Body of pancreas (tissue), 4 donors: ENCODE measurements at regions not wholly inside any gene's neighbourhood (a gene's known extent, or its start where the extent isn't known, plus 50 kb on each side); places are given as distances from the start of the nearest gene placed in this dataset.
A peak's percentile ranks its signal among the peaks of the same experiment; 100 is the strongest.

Source experiments
- ATAC-seq: fragments of 150-250 bp; one replicate; pipeline ENCODE4 v1.9.1; 2016
- DNase-seq, 4 donors: peaks; one replicate each; pipeline ENCODE4 v3.0.0-alpha.2; 2019
- H3K27ac ChIP-seq, 4 donors: fragments of 200-600 bp; sonication (generic); 1 replicate in 3 of 4; 2 replicates in 1 of 4; pipeline versions ENCODE4 v1.5.1 to v1.6.1; 2016 to 2019; ENCODE audit warnings: mild to moderate bottlenecking in 1 of 4, mixed read lengths in 1 of 4, moderate library complexity in 1 of 4
- H3K27me3 ChIP-seq, 2 donors: fragments of 200-600 bp; sonication (generic); one replicate each; pipeline ENCODE4 v1.6.0; 2016; ENCODE audit warnings: mild to moderate bottlenecking in 1 of 2
- H3K36me3 ChIP-seq, 2 donors: fragments of 200-600 bp; sonication (generic); replicated peaks in 1 of 2; 2 replicates each; pipeline ENCODE4 v1.5.1; 2016; ENCODE audit warnings: low read depth in 2 of 2; ENCODE audit not compliant: insufficient read depth in 1 of 2
- H3K4me1 ChIP-seq: fragments of 200-600 bp; sonication (generic); one replicate; pipeline ENCODE4 v1.6.0; 2016
- H3K4me3 ChIP-seq, 2 donors: fragments of 200-600 bp; sonication (generic); 1 replicate in 1 of 2; 2 replicates in 1 of 2; pipeline ENCODE4 v1.5.1; 2016 to 2019
- H3K9me3 ChIP-seq, 3 donors: fragments of 200-600 bp; sonication (generic); 1 replicate in 2 of 3; 2 replicates in 1 of 3; pipeline ENCODE4 v1.5.1; 2016
- CTCF ChIP-seq, 7 experiments: fragments of 450-650 bp in 4 of 7; fragments of 200-600 bp in 3 of 7; sonication (generic) in 3 of 7; IDR thresholded peaks; one replicate each; pipeline ENCODE4 v1.5.1; 2016 to 2019; ENCODE audit warnings: antibody characterized with exemption in 7 of 7
- POLR2A ChIP-seq, 3 donors: fragments of 450-650 bp; IDR thresholded peaks; one replicate each; pipeline ENCODE4 v1.6.1; 2016; ENCODE audit warnings: antibody characterized with exemption in 3 of 3, mild to moderate bottlenecking in 2 of 3
- WGBS, 2 donors: methylation state at CpG; one replicate each; pipeline ENCODE4 v1.1.5; 2017; 5-methylcytosine and 5-hydroxymethylcytosine counted together
- intact Hi-C: fragments of 100-400 bp; cut with DNase I; formaldehyde crosslinking; loops from one replicate; pipeline ENCODE4 v1.15.1; 2023

DNA sequence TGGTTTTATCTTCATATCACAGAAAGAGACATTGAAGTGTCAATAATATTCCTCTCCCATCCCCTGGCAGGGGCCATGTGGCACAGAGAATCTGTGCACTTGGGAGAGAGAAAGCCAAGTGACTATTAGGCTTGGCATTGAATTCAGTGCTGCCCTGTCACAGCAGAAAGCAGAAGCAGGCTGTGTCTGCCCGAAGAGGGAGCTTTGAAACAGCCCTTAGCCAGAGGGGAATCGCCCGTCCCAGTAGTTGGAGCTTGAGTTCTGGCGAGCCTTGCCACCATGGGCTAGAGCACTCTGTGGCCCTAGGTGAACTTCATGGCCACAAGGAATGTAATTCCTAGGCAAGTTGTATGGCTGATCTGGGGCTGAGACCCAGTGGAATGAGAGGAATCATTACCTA is 282.5 kb upstream of the PCDH10 start:
- WGBS, 2 donors = 51 to 65% methylated on average over 4 of the region's 4 CpGs
- Histone ChIP-seq H3K36me3 (no peaks in the 10 kb centered on the region), H3K27me3 (no peaks in the 10 kb centered on the region), H3K4me1 (no peaks in the 10 kb centered on the region), H3K9me3 (no peaks in the 10 kb centered on the region), H3K27ac (no peak overlapping the region), H3K4me3 (no peak overlapping the region)
- TF ChIP-seq CTCF (IDR thresholded peaks at IDR 0.05) (no peak), POLR2A (IDR thresholded peaks at IDR 0.05) (no peak)
- intact Hi-C loops = no loop called here
- no peak for DNase-seq
- ATAC-seq = no peak

DNA sequence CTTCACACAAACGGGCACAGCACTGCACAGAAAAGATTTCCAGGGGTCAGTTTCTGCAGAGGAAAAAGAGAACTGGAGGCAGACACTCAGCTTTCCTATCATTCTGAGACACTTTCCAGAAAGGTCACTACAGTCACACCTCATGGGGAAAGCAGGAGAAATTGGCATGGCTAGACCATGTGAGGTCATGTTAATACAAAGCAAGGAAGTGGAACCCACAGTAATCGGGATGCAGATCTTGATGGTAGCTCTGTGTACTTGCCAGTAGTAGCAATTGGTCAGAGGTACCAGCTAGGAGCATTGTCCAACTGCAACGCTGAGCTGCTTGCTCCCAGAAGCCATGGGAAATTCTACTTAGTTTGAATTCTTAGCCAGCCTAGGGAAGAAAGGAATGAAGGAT is 255.3 kb upstream of the PCDH10 start:
- H3K4me1 ChIP-seq = no peaks in the 10 kb centered on the region
- 58 to 62% methylated on average over 3 of the region's 3 CpGs for WGBS, 2 donors
- intact Hi-C loops = no loop called here
- no peak overlapping the region for H3K4me3 ChIP-seq
- no peaks in the 10 kb centered on the region for H3K36me3 ChIP-seq
- H3K27ac ChIP-seq = no peak overlapping the region
- no peaks in the 10 kb centered on the region for H3K9me3 ChIP-seq
- DNase-seq (no peak), ATAC-seq (no peak)
- TF ChIP-seq POLR2A (IDR thresholded peaks at IDR 0.05) = no peak
- no peak for TF ChIP-seq CTCF (IDR thresholded peaks at IDR 0.05)
- H3K27me3 ChIP-seq = no peaks in the 10 kb centered on the region

- WGBS, 2 donors = 77 to 78% methylated on average over 1 of the region's 1 CpG
- no peaks in the 10 kb centered on the region for H3K36me3 ChIP-seq
- TF ChIP-seq POLR2A (IDR thresholded peaks at IDR 0.05) = no peak
- no peak for TF ChIP-seq CTCF (IDR thresholded peaks at IDR 0.05)
- intact Hi-C loops = no loop called here
- no peak overlapping the region for H3K27ac ChIP-seq
- DNase-seq (no peak), ATAC-seq (no peak)
- no peaks in the 10 kb centered on the region for H3K27me3 ChIP-seq
- H3K9me3 ChIP-seq = no peaks in the 10 kb centered on the region
- no peak overlapping the region for H3K4me3 ChIP-seq
- H3K4me1 ChIP-seq = no peaks in the 10 kb centered on the region
These were observed 247.9 kb upstream of the PCDH10 start for GRCh38 chr4:132901224-132901623.

GRCh38 chr4:132910229-132910748 is 238.8 kb upstream of the PCDH10 start:
- 58 to 72% methylated on average over 1 of the region's 1 CpG for WGBS, 2 donors
- no peak overlapping the region for H3K27ac ChIP-seq
- intact Hi-C loops = no loop called here
- H3K36me3 ChIP-seq = no peaks in the 10 kb centered on the region
- DNase-seq = peak in 2 of 4 donors; percentile 12 to 25
- no peaks in the 10 kb centered on the region for H3K4me1 ChIP-seq
- no peaks in the 10 kb centered on the region for H3K9me3 ChIP-seq
- no peak for ATAC-seq
- no peaks in the 10 kb centered on the region for H3K27me3 ChIP-seq
- no peak overlapping the region for H3K4me3 ChIP-seq
- TF ChIP-seq POLR2A (IDR thresholded peaks at IDR 0.05) (no peak), CTCF (IDR thresholded peaks at IDR 0.05) (no peak)

- intact Hi-C loops = no loop called here
- no peak for ATAC-seq
- WGBS, 2 donors = 68 to 83% methylated on average over 1 of the region's 1 CpG
These were observed 231.0 kb upstream of the PCDH10 start for GRCh38 chr4:132918096-132918495.

More at GRCh38 chr4:132918096-132918495, 231.0 kb upstream of the PCDH10 start:
- Histone ChIP-seq H3K4me3 (no peak overlapping the region), H3K4me1 (no peaks in the 10 kb centered on the region), H3K27me3 (no peaks in the 10 kb centered on the region), H3K27ac (no peak overlapping the region), H3K9me3 (no peaks in the 10 kb centered on the region), H3K36me3 (no peaks in the 10 kb centered on the region)
- no peak for DNase-seq
- no peak for TF ChIP-seq POLR2A (IDR thresholded peaks at IDR 0.05)
- TF ChIP-seq CTCF (IDR thresholded peaks at IDR 0.05) = no peak
